GM03348 (cell line): ENCODE measurements at regions not wholly inside any gene's neighbourhood (a gene's known extent, or its start where the extent isn't known, plus 50 kb on each side); places are given as distances from the start of the nearest gene placed in this dataset.
"Not testable (repeated sequence)": the region's sequence is repeated elsewhere in the genome, so short reads cannot be mapped to it uniquely, and the experiment has no call there.

Source experiments
- DNase-seq: peaks from one replicate; pipeline ENCODE4 v3.0.0; 2012; ENCODE audit warnings: low spot score

DNA sequence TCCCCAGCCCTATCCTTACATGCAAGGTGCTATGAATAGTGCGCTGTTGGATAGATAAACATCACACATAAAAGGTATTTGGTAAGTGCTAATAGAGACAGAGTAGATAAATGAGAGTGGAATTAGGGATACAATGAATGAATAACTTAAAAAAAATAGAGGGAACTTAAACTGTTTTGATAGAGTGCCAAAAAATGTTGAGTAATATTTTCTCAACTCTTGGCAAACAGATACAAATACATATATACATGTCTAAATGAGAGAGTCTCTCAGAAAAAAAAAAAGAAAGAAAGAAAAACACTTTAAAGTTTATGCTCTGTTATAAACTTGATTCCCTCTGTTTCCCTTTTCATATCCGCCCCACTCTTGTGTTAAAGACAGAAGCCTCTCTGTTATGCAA lies 667.4 kb downstream of the ROBO2 start:
- DNase-seq, result no peak

- no peak for DNase-seq
These were observed 669.3 kb downstream of the ROBO2 start for GRCh38 chr3:77709155-77709554.

DNA sequence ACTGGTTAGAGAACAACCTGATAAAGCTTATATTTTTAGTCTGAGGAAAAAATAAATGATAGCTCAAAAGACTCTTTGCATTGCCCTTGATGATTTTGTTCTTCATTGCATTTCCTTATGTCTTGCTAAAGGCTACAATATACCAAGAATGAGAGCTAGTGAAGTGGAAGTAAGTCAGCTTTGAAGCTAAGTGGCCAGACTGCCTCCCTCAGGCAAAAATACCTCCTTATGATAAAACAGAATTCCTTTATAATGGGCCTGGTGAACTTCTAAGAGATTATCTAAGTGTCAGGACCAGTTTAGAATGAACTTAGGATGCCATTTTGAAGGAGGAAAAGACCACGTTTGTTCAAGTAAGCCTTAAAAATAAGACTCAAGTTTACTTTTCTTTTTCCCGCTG lies 678.4 kb downstream of the ROBO2 start:
- no peak for DNase-seq

GRCh38 chr3:77720460-77720971 lies 680.6 kb downstream of the ROBO2 start:
- no peak for DNase-seq

DNA sequence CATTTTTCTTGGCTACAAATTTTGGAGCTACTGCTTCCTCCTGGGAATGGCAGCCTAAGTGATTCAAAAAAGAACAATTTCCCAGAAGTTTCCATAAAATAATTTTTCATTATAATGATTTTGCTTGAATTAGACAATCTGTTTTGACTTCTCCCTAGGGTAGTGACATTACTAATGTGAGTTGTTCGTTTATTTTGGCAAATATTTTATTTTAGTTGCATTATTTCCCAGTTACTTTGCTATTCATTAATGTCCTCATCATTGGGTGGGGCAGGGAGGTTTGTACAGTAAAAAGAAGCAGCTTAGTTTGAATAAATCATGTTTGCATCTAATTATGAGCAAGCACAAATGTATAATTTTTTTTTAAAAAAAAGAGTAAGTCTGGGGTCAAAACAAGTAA lies 686.6 kb downstream of the ROBO2 start:
- no peak for DNase-seq

DNA sequence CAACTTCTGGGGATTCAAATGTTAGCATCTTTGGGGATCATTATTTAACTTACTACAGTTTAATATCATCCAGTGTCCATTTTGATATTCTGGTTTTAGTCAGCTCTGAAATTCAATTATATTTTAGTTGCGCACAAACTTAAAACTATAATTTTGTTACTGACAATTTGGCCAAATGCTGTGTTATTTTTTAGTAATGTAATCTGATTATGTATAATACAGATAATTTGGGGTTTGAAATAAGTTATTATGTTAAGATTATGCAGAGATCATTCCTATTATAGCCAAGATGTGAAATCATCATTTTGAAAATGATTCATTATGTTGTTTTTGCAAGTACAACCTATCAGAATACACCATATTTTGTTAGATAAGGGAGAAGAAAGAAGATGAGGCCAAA lies 706.1 kb downstream of the ROBO2 start:
- DNase-seq, result no peak

DNA sequence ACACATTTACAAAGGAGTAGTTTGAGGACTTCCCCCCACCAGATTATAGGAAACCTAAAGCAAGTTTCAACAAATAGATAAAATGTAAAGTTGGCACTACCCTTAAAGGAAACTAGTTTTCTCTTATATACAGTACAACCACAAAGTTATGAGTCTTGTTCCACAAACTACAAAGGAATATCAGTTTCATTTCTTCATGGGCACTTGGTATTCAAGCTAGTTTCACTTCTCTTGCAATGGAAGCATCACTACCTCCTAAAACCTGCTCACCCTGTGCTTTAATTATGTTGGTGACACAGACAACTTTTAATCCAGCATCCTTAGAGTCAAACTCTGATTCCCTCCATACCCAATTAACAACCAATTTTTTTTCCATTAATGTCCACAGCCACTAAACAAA lies 707.0 kb downstream of the ROBO2 start:
- DNase-seq, result no peak

DNA sequence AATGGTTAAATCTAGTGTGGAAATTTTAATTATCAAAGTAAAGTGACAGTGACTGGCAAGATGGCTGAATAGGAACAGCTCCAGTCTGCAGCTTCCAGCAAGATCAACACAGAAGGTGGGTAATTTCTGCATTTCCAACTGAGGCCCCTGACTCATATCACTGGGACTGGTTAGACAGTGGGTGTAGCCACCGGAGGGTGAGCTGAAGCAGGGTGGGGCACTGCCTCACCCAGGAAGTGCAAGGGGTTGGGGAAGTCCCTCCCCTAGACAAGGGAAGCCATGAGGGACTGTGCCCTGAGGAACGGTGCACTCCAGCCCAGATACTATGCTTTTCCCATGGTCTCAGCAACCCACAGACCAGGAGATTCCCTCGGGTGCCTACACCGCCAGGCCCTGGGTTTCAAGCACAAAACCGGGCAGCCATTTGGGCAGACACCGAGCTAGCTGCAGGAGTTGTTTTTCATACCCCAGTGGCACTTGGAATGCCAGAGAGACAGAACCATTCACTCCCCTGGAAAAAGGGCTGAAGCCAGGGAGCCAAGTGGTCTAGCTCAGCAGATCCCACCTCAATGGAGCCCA lies 716.6 kb downstream of the ROBO2 start:
- DNase-seq, result not testable (repeated sequence)

- DNase-seq, result no peak
These were observed 732.6 kb downstream of the ROBO2 start for GRCh38 chr3:77772459-77772858.

DNA sequence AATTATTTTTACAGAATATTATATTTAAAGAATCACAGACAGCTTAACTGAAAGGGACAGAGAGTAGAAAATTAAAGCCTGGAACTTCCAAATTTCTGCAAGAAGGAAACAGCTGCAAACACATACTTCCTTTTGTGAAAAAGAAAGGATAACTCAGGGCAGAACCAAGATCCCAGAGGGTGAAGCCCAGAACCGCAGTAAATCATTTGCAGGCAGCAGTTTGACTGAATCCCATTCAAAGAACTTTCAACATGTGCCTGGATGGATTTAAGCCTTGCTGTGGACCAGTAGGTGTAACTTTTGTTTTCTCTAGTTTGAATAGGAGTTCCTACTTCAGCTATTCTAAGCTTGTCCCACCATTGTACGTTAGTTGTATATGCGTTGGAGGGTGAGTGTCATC lies 733.2 kb downstream of the ROBO2 start:
- no peak for DNase-seq

- DNase-seq, result no peak
These were observed 740.5 kb downstream of the ROBO2 start for GRCh38 chr3:77780278-77780996.

GRCh38 chr3:77786216-77786615 lies 746.3 kb downstream of the ROBO2 start:
- DNase-seq, result no peak

GRCh38 chr3:77795013-77795412 lies 755.1 kb downstream of the ROBO2 start:
- no peak for DNase-seq

- DNase-seq, result no peak
These were observed 759.4 kb downstream of the ROBO2 start for GRCh38 chr3:77799278-77799677.

- DNase-seq, result no peak
These were observed 761.0 kb downstream of the ROBO2 start for GRCh38 chr3:77800893-77801292.

- no peak for DNase-seq
These were observed 767.4 kb downstream of the ROBO2 start for GRCh38 chr3:77807312-77807711.

DNA sequence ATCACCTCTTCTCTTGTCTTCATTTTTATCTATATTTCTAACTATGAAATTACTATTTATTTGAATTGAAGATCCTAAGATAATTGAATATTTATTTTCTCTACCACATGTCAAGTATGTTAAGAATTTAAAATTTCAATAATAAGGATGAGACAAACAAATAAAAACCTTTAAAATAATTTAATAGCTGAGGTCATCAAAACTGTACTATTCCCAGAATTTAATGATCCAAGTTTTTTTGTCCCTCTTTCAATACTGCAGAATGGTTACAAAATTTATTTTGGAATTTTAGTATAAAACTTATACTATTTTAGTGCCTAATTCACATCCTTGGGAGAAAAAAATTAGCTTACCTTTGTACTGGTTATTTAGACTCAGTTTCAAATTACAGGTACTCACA lies 774.9 kb downstream of the ROBO2 start:
- DNase-seq, result no peak

DNA sequence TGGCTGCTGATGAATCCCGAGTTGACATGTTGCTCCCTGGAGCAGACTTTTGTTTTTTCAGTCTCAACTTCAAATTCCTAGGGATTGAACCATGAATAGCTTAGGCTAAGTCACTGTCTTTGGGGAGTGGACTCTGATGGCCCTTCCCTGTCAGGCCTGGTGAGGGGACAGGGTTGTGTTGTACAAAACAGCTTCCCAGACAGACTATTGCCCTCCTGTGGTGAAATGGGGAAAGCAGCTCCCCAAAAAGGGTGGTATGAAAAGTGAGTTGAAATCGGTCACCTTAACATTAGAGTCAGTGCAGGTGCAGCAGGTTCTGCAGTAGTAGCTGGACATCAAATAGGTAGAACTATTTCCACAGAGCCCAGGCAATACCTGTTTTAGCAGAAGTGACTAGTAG lies 775.6 kb downstream of the ROBO2 start:
- no peak for DNase-seq

DNA sequence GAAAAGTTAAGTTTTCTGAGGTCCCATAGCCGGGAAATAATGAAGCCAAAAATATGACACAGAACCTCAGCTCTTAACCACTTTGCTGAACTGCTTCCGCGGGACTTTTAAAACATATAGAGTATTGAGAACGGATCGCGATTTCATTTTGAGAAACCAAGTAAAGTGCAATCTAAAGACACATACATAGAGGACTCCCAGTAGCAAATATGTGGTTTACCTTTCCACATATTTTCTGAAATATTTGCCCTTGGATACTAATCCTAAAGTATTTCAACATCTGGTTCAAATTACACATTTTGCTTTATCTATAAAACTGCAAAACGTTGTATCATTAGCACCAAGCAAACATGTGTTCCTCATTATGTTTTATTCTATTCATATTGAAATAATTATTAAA lies 776.5 kb downstream of the ROBO2 start:
- no peak for DNase-seq

GRCh38 chr3:77825001-77825827 lies 785.3 kb downstream of the ROBO2 start:
- no peak for DNase-seq

- no peak for DNase-seq
These were observed 796.0 kb downstream of the ROBO2 start for GRCh38 chr3:77835921-77836320.

- no peak for DNase-seq
These were observed 797.6 kb downstream of the ROBO2 start for GRCh38 chr3:77837456-77838025.

- no peak for DNase-seq
These were observed 819.3 kb downstream of the ROBO2 start for GRCh38 chr3:77859156-77859555.
